Hepatocyte (in vitro differentiated cells): ENCODE measurements at regions not wholly inside any gene's neighbourhood (a gene's known extent, or its start where the extent isn't known, plus 50 kb on each side); places are given as distances from the start of the nearest gene placed in this dataset.

ENCODE experiments used
- DNase-seq: peaks from one replicate; pipeline ENCODE4 v3.0.0-alpha.2; 2016; ENCODE audit warnings: low spot score
- H2AFZ ChIP-seq: fragments of 200-600 bp; sonication (generic); 2 replicates; pipeline ENCODE4 v1.6.0; 2016; ENCODE audit warnings: antibody characterized with exemption, mild to moderate bottlenecking
- H3K27ac ChIP-seq: fragments of 200-600 bp; sonication (generic); 2 replicates; pipeline ENCODE4 v1.5.1; 2016; ENCODE audit warnings: mild to moderate bottlenecking
- H3K27me3 ChIP-seq: fragments of 200-600 bp; sonication (generic); 2 replicates; pipeline ENCODE4 v1.6.1; 2016
- H3K36me3 ChIP-seq: fragments of 200-600 bp; sonication (generic); replicated peaks from 2 replicates; pipeline ENCODE4 v1.5.1; 2016; ENCODE audit warnings: low read depth; ENCODE audit not compliant: insufficient read depth
- H3K4me1 ChIP-seq: fragments of 200-600 bp; sonication (generic); 2 replicates; pipeline ENCODE4 v1.5.1; 2016; ENCODE audit warnings: mild to moderate bottlenecking, moderate library complexity; ENCODE audit not compliant: insufficient read depth
- H3K4me2 ChIP-seq: fragments of 200-600 bp; sonication (generic); 2 replicates; pipeline ENCODE4 v1.6.0; 2016
- H3K4me3 ChIP-seq: fragments of 200-600 bp; sonication (generic); 2 replicates; pipeline ENCODE4 v1.5.1; 2016; ENCODE audit warnings: mild to moderate bottlenecking
- H3K79me2 ChIP-seq: fragments of 200-600 bp; sonication (generic); 2 replicates; pipeline ENCODE4 v1.6.0; 2017; ENCODE audit warnings: mild to moderate bottlenecking
- H3K9me2 ChIP-seq: fragments of 200-600 bp; sonication (generic); replicated peaks from 2 replicates; pipeline ENCODE4 v1.6.0; 2017; ENCODE audit warnings: mild to moderate bottlenecking; ENCODE audit not compliant: insufficient read depth
- H3K9me3 ChIP-seq: fragments of 200-600 bp; sonication (generic); 2 replicates; pipeline ENCODE4 v1.5.1; 2016; ENCODE audit warnings: low read depth, mild to moderate bottlenecking
- H4K20me1 ChIP-seq: fragments of 200-600 bp; sonication (generic); 2 replicates; pipeline ENCODE4 v1.6.0; 2016; ENCODE audit warnings: mild to moderate bottlenecking; ENCODE audit not compliant: insufficient read depth, poor library complexity, severe bottlenecking
- CTCF ChIP-seq: fragments of 200-600 bp; sonication (generic); IDR thresholded peaks from 2 replicates; pipeline ENCODE4 v1.5.1; 2016; ENCODE audit warnings: antibody characterized with exemption, mild to moderate bottlenecking; ENCODE audit not compliant: poor library complexity
- EZH2 ChIP-seq: fragments of 200-600 bp; sonication (generic); IDR thresholded peaks from 2 replicates; pipeline ENCODE4 v1.6.1; 2016; ENCODE audit warnings: antibody characterized with exemption, mild to moderate bottlenecking, borderline replicate concordance
- EZH2phosphoT487 ChIP-seq: fragments of 200-600 bp; sonication (generic); IDR thresholded peaks from one replicate; pipeline ENCODE4 v1.6.1; 2018; ENCODE audit warnings: antibody characterized with exemption, mild to moderate bottlenecking, low read depth, moderate library complexity; ENCODE audit not compliant: unreplicated experiment, severe bottlenecking
- WGBS: methylation state at CpG from one replicate; pipeline ENCODE4 v1.1.6; 2016; ENCODE audit warnings: low lambda C conversion rate; ENCODE audit errors: missing lambda C conversion rate; 5-methylcytosine and 5-hydroxymethylcytosine counted together

GRCh38 chr9:7592321-7593316, 207.0 kb downstream of the DMAC1 start:
- no peak overlapping the region for H2AFZ ChIP-seq
- no peak overlapping the region for H3K4me2 ChIP-seq
- H3K79me2 ChIP-seq, result no peaks in the 10 kb centered on the region
- no peaks in the 10 kb centered on the region for H3K9me2 ChIP-seq
- no peak for DNase-seq
- H3K36me3 ChIP-seq, result no peaks in the 10 kb centered on the region
- no peaks in the 10 kb centered on the region for H3K9me3 ChIP-seq
- TF ChIP-seq CTCF, result peak; percentile 27
- TF ChIP-seq EZH2, result no peak
- no peaks in the 10 kb centered on the region for H3K27me3 ChIP-seq
- H4K20me1 ChIP-seq, result no peaks in the 10 kb centered on the region
- WGBS, result 60% methylated on average over 10 of the region's 10 CpGs
- no peaks in the 10 kb centered on the region for H3K4me1 ChIP-seq
- no peak overlapping the region for H3K4me3 ChIP-seq
- H3K27ac ChIP-seq, result no peak overlapping the region

GRCh38 chr9:7591501-7591900, 208.1 kb downstream of the DMAC1 start:
- Histone ChIP-seq H2AFZ (no peak overlapping the region), H3K4me2 (no peak overlapping the region), H3K4me1 (no peaks in the 10 kb centered on the region), H3K9me2 (no peaks in the 10 kb centered on the region), H3K4me3 (no peak overlapping the region), H3K79me2 (no peaks in the 10 kb centered on the region), H4K20me1 (no peaks in the 10 kb centered on the region), H3K27ac (no peak overlapping the region), H3K36me3 (no peaks in the 10 kb centered on the region), H3K27me3 (no peaks in the 10 kb centered on the region), H3K9me3 (no peaks in the 10 kb centered on the region)
- DNase-seq, result no peak
- no peak for TF ChIP-seq EZH2phosphoT487
- TF ChIP-seq EZH2, result no peak
- no peak for TF ChIP-seq CTCF
- 92% methylated on average over 2 of the region's 2 CpGs for WGBS

- Histone ChIP-seq H4K20me1 (no peaks in the 10 kb centered on the region), H3K4me1 (no peaks in the 10 kb centered on the region), H3K27ac (no peak overlapping the region), H3K4me2 (no peak overlapping the region), H3K36me3 (no peaks in the 10 kb centered on the region), H3K9me2 (no peaks in the 10 kb centered on the region), H3K9me3 (no peaks in the 10 kb centered on the region), H2AFZ (no peak overlapping the region), H3K79me2 (no peaks in the 10 kb centered on the region), H3K27me3 (no peaks in the 10 kb centered on the region), H3K4me3 (no peak overlapping the region)
- TF ChIP-seq EZH2phosphoT487 (no peak), EZH2 (no peak), CTCF (no peak)
- WGBS, result 47% methylated on average over 5 of the region's 5 CpGs
- DNase-seq, result no peak
These were observed 219.0 kb downstream of the DMAC1 start for GRCh38 chr9:7580568-7580967.
